Activated CD8-positive, alpha-beta memory T cell treated with anti-CD3 and anti-CD28 coated beads for 36 hours (primary cell): ENCODE measurements at regions not wholly inside any gene's neighbourhood (a gene's known extent, or its start where the extent isn't known, plus 50 kb on each side); places are given as distances from the start of the nearest gene placed in this dataset.
"Not testable (repeated sequence)": the region's sequence is repeated elsewhere in the genome, so short reads cannot be mapped to it uniquely, and the experiment has no call there.

Experiments
- CTCF ChIA-PET: fragments of 350-600 bp; sonication (Branson Sonifier 250); formaldehyde crosslinking; loops from one replicate; lab custom pipeline; 2021; ENCODE audit warnings: antibody characterized with exemption; lab: Charles Lee
- POLR2A ChIA-PET: fragments of 350-600 bp; sonication (Branson Sonifier 250); formaldehyde crosslinking; loops from one replicate; lab custom pipeline; 2021; ENCODE audit warnings: antibody characterized with exemption; lab: Charles Lee

GRCh38 chr12:116358893-116359761 lies 81.6 kb upstream of the MED13L start:
- ChIA-PET CTCF (no interaction called here), POLR2A (interaction anchor here (0.6 to 0.7 kb wide), 2 partner anchors 88 to 381 kb away, joined by 9 to 18 read pairs; no protein-coding TSS in a partner anchor)

- ChIA-PET POLR2A (no interaction called here), CTCF (no interaction called here)
Observed at GRCh38 chr12:116360579-116361413, 83.3 kb upstream of the MED13L start.

DNA sequence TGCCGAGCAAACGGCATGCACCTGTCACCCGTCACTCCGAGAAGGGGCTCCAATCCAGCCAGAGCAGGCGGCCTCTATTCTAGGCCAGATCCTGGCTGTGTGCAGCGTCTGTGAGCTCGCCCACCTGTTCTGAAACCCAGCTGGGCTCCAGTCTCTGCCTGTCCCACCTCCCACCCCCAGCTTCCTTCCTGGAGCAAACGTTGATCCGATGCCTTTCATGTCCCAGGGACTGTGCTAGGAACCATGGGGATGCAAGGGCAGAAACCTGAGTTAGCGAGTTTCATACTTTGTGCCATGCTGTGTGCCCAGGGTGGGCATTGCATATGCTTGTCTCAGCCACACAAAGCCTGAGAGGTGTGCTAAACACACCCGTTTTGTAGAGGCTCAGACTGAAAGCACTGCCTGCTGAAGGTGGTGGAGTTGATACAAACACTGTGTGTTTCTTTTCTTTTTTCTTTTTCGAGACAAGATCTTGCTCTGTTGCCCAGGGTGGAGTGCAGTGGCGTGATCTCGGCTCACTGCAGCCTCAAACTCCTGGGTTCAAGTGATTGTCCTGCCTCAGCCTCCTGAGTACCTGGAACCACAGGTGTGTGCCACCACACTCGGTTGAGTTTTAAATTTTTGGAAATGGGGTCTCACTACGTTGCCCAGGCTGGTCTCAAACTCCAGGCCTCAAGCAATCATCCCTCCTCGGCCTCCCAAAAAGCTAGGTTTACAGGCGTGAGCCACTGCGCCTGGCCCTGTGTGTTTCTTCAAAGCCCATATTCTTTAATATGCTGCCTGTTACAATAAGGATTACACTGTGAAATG lies 84.1 kb upstream of the MED13L start:
- POLR2A ChIA-PET = no interaction called here
- CTCF ChIA-PET = no interaction called here

DNA sequence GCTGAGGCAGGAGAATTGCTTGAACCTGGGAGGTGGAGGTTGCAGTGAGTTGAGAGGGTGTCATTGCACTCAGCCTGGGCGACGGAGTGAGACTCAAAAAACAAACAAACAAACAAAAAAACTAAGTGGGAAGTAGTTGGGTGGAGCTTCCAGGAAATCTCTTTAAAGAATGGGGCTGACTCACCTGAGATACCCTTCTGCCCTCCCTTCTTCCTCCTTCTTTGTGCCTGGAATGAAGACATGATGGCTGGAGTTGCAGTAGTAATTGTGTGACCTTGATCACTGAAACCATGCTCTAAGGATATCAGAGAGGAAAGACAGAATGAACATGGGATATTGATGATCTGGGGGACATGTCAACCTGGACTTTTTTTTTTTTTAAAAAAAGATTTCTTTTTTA lies 87.6 kb upstream of the MED13L start:
- POLR2A ChIA-PET = no interaction called here
- CTCF ChIA-PET = no interaction called here

GRCh38 chr12:116365606-116366455 lies 88.3 kb upstream of the MED13L start:
- CTCF ChIA-PET = no interaction called here
- POLR2A ChIA-PET = no interaction called here

DNA sequence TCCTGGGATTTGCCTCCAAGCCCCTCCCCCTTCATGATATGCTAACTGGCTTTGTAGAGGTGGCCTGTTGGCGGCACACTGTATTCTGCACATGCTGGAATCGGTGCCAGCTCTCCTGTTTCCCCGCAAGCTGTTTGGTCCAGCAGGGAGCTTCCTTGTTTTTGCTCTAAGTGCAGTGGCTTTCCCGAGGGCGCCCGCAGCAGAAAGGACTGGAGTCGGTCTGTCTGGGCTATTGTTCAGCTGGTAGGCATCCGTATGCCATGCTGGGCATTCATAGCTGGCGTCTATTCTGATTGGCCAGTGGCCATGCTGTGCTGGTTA lies 88.9 kb upstream of the MED13L start:
- ChIA-PET POLR2A (no interaction called here), CTCF (no interaction called here)

- ChIA-PET POLR2A (no interaction called here), CTCF (no interaction called here)
Observed at GRCh38 chr12:116366824-116367223, 89.3 kb upstream of the MED13L start.

DNA sequence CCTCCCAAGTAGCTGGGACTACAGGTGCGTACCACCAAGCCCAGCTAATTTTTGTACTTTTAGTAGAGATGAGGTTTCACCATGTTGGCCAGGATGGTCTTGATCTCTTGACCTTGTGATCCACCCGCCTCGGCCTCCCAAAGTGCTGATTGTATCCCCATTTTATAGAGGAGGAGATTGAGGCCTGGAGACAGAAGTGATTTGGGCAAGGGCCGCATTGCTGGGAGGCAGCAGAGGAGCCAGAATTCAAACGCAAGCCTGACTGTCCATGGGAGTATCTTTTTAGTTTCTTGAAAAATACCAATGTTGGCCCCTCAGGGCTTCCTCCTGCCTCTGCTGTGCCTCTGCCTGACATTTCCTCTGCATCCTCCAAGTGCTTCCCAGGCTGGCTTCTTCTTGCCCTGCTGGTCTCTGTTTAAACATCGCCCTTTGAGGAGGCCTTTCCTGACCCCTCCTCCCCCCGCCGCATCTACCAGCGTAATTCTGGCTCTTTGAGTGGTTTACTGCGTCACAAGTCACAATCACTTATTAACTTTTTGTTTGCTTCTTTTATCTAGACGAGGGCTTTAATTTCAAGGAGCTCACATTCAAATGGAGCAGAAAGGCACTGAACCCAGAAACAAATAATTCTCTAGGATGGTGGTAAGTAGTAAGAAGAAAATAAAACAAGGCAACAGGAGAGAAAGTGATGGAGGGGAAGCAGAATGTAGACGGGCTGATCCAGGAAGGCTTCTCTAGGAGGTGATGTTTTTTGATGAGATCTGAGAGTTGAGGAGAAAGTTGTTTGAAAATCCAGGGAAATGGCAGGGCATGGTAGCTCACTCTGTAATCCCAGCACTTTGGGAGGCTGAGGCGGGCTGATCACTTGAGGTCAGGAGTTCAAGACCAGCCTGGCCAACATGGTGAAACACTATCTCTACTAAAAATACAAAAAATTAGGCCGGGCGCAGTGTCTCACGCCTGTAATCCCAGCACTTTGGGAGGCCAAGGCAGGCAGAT lies 91.0 kb upstream of the MED13L start:
- ChIA-PET CTCF (no interaction called here), POLR2A (no interaction called here)

- ChIA-PET POLR2A (no interaction called here), CTCF (interaction anchor here (0.6 kb wide), 1 partner anchor 20 kb away, joined by 3 read pairs; no protein-coding TSS in a partner anchor)
Observed at GRCh38 chr12:116370004-116370404, 92.5 kb upstream of the MED13L start.

DNA sequence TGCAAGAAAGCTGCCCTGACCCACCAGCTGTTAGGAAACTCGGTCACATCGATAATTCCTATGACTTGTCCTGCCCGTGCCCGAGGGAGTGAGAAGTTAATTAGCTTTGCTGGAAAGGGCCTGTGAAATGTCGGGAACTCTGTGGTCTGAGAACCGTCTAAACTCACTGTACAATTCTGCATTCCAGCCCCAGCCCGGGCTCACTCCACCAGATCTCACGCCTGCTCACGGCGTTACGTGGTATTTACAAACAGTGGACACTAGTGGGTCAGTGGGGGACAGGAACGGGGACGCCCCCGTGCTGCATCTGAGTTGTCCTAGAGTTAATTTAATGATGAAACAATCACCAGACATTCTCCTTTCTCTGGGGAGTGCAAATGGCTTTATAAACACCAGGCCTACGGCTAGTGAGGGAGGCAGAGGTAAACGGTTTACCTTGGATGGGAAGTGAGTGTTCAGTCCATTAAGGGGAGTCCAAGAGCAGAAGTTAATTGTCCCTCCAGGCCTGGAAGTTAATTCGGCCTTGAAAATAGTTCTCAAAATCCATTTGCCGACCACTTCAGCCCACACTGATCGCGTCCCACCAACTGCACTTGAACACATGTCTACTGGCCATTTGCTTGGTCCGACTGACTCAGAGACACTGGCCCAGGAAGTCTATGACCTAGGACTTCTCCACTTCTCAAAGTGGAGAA lies 93.5 kb upstream of the MED13L start:
- CTCF ChIA-PET = no interaction called here
- POLR2A ChIA-PET = no interaction called here

DNA sequence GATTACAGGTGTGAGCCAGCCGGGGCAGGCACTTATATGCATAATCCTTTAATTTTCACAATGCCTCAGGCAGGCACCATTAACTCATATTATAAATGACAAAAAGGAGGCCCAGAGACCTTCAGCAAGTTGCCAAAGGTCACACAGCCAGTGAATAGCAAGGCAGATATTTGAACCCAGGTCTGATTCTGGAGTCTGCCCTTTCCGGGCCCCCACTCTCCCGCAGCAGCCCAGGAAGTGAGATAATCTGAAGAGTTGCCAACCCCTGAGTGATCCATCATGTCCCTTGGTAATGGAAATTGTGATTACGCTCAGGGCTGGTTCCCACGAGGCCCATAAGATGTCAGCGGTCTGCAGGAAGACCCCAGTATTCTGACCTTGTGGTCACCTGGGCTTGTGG lies 95.3 kb upstream of the MED13L start:
- ChIA-PET POLR2A (no interaction called here), CTCF (no interaction called here)

DNA sequence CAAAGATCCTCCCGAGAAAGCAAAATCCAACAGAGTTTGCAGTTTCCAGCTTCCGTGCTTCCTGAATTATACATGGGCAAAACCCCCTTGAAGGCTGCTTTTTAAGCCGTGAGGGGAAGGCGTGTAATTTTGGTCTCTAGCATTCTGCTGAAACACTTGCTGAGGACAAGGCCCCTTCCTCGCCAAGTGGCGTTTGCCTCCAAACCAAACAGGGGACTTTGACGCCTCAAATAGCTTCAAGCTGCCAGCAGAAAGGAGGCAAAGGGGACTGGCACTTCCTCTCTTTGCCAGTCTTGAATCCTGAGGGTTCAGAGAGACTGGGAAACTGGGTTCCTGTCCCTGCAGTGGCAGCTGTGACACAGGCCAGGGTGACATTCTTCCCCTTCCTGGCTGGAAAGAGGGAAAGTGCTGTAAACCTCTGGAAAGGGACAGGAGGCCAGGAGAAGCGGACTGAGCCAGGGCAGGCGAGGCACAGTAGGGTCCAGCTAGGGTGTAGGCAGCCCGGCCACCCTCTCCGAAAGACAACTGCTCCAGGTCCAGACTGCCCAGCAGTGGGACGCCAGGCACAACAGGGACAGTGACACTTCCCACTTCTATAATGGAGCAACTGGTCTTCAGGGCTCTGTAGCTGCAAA lies 96.2 kb upstream of the MED13L start:
- ChIA-PET CTCF (no interaction called here), POLR2A (no interaction called here)

DNA sequence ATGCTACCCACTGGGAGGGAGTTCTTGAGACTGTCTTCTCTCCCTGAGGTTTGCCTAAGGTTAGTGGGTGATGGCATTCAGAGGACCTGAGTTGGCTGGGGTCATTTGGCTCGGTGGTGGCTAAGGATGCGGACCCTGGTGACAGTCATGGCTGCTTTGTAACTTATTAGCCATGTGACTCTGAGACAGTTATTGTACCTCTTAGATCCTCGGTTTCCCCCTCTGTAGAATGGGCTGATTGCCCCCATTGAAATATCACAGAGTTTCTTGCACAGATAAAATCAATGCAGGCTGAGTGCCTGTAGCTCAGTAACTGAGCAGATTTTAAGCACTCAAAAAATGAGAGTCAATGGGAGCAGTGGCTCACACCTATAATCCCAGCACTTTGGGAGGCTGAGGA lies 96.7 kb upstream of the MED13L start:
- CTCF ChIA-PET = no interaction called here
- POLR2A ChIA-PET = no interaction called here

GRCh38 chr12:116375278-116375842 lies 97.9 kb upstream of the MED13L start:
- ChIA-PET POLR2A (no interaction called here), CTCF (no interaction called here)

DNA sequence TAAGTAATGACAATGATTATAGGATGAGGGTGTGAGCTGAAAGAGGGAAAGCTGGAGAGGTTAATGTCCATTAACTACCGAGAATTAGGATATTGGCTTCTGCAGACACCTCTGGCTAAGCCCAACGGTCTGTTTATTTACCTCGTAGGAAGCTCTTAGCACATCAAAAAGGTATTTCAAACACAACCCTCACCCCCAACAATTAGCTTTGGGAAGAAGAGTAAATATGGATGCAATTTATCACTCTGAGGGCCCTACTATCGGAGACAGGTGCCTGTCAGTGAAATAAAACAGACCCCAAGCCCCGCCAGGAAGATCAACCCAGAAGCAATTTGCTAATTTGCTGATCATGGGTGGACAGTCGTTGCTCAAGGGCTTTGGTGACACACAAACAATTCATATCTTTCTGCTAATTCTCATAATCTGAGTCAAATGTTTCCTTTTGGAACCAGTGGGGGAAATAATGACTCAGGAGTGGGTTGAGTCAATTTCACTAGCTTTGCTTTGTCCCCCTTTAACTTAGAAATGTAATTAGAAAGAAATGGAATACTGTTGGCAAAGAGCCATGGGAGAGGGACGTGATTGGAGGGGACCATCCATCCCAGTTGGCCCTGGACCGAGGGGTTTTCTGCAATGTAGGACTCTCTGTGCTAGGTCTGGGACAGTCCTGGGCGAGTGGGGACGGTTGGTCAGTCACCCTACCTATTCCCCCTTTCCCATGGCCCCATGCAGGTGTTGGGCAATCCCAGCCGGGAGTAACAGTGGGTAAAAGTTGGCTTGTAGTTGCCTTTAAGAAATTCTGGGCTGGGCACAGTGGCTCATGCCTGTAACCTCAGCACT lies 99.1 kb upstream of the MED13L start:
- ChIA-PET CTCF (no interaction called here), POLR2A (no interaction called here)

DNA sequence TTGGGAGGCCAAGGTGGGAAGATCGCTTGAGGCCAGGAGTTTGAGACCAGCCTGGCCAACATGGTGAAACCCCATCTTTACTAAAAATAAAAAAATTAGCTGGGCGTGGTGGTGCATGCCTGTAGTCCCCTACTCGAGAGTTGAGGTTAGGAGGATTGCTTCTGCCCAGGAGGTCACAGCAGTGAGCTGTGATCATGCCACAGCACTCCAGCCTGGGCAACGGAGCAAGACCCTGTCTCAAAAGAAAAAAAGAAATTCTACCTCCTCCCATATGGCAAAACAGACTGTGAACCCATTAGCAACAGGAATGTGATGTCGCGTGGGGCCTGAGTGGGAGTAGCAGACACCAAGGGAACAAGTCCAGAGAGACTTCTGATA lies 99.7 kb upstream of the MED13L start:
- POLR2A ChIA-PET, CTCF ChIA-PET: not testable (repeated sequence)
